ENCODE measurements at regions not wholly inside any gene's neighbourhood (a gene's known extent, or its start where the extent isn't known, plus 50 kb on each side); places are given as distances from the start of the nearest gene placed in this dataset.
"Not testable (repeated sequence)": the region's sequence is repeated elsewhere in the genome, so short reads cannot be mapped to it uniquely, and the experiment has no call there.

- DNase-seq (ENCODE audit: low read depth) = not testable (repeated sequence)
Measured at GRCh38 chr2:87643165-87643564, 104.7 kb upstream of the PLGLB2 start.

DNA sequence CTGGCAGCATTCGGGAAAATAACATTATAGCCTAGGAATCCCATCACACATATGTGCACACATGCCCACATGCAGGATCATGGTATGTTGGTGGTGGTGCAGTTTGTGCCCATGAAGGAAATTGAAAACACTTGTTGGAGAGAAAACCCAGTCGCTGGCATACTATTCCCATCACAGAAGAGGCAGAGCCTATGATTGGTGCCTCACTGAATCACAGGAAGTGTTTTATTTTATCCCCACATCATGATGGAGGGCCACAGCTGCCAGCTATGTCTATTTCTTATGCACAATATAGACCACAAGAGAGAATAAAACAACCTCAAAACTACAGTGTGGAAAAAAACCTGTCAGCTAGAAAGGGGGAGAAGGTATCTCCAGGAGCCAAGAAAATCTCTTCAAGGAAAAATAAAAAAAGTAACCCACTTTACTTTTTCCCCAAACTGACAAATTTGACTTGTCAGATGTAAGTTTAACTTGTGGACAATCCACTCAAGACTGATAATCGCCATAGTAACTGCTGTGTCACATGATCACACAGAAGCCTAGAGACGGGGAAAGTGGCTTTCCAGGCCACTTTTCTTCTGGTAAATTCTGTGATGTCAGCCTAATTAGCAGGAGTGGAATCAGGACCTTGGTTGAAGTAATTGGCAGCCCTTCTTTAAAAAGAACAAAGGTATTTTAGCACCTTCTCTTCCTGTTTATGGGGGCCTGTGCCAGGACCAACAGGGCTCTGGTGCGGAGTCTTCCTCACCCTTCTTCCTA, 100.0 kb upstream of the PLGLB2 start:
- not testable (repeated sequence) for DNase-seq (ENCODE audit: low read depth)

DNA sequence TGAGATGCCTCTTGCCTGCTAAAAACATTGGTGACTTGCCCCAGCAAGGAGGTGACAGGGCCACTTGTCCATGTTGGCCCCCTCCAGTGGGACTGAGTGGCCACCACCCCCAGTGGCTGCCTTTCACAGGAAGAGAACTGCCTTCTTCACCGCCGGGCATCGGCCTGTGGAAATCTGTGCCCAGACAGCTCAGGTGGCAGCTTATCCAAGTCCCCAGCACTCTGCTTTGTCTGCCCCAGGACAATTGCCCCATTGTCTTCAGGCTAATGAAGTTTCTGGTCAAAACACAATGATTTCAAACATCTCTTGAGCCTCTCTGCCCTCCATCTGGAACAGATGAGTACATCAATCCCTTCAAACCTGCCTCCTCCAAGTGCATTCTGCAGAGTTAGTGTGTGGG, 99.1 kb upstream of the PLGLB2 start:
- DNase-seq (ENCODE audit: low read depth) = not testable (repeated sequence)

DNA sequence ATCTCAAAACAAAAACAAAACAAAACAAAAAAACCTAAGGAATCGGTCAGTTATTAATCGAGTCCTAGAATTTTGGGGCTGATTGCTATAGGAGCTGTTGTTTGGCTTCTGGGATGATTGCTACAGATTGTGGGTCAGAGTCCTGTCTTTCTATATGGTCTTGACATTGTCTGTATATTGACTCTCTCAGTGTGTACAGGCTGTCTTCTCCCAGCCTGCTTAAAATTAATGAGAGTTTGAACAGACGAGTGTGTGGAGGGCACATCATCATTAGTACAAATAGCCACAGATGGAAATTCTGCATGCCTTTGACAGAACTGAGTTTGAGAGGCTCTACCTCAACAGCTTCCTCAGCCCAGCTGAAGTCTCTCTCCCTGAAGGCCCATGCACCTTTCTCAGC, 98.0 kb upstream of the PLGLB2 start:
- not testable (repeated sequence) for DNase-seq (ENCODE audit: low read depth)

DNA sequence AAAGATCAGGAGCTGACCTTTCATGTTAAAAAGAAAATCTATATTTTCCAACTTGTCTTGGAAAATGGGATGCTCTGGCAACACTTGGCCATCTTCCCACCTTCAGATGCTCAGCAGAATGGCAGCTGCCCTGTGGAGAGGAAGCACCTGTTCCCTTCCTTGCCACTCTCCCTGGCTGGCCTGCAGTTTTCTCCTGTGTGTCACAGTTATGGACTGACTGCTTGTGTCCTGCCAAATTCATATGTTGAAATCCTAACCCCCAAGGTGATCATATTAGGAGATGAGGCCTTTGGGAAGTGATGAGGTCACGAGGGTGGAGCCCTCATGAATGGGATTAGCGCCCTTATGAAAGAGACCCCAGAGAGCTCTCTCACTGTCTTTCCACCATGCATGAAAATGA, 97.0 kb upstream of the PLGLB2 start:
- DNase-seq (ENCODE audit: low read depth) = not testable (repeated sequence)

- DNase-seq (ENCODE audit: low read depth) = not testable (repeated sequence)
Measured at GRCh38 chr2:87651589-87651988, 96.3 kb upstream of the PLGLB2 start.

GRCh38 chr2:87653373-87653772, 94.5 kb upstream of the PLGLB2 start:
- DNase-seq (ENCODE audit: low read depth) = not testable (repeated sequence)

- not testable (repeated sequence) for DNase-seq (ENCODE audit: low read depth)
Measured at GRCh38 chr2:87654136-87654814, 93.6 kb upstream of the PLGLB2 start.

- DNase-seq (ENCODE audit: low read depth) = not testable (repeated sequence)
Measured at GRCh38 chr2:87657915-87658314, 90.0 kb upstream of the PLGLB2 start.

DNA sequence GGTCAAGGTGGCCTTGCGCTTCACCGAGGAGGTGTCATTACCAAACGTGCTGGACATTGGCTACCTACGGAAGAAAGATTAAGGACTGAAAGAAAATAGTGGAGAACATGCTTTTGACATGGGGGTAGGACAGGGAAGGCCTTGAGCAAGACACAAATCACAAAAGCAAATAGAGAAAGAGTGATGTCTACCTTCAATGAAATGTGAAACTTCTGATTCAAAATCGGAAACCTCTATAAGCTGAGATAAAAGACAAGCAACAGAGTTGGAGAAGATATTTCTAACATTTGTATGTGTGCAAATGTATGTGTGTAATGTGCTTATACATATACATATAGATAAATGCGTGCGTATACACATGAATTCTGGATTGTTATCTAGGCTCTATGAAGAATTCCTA, 89.5 kb upstream of the PLGLB2 start:
- DNase-seq (ENCODE audit: low read depth) = not testable (repeated sequence)

- DNase-seq (ENCODE audit: low read depth) = not testable (repeated sequence)
Measured at GRCh38 chr2:87658976-87659375, 88.9 kb upstream of the PLGLB2 start.

GRCh38 chr2:87660164-87660563, 87.7 kb upstream of the PLGLB2 start:
- not testable (repeated sequence) for DNase-seq (ENCODE audit: low read depth)

DNA sequence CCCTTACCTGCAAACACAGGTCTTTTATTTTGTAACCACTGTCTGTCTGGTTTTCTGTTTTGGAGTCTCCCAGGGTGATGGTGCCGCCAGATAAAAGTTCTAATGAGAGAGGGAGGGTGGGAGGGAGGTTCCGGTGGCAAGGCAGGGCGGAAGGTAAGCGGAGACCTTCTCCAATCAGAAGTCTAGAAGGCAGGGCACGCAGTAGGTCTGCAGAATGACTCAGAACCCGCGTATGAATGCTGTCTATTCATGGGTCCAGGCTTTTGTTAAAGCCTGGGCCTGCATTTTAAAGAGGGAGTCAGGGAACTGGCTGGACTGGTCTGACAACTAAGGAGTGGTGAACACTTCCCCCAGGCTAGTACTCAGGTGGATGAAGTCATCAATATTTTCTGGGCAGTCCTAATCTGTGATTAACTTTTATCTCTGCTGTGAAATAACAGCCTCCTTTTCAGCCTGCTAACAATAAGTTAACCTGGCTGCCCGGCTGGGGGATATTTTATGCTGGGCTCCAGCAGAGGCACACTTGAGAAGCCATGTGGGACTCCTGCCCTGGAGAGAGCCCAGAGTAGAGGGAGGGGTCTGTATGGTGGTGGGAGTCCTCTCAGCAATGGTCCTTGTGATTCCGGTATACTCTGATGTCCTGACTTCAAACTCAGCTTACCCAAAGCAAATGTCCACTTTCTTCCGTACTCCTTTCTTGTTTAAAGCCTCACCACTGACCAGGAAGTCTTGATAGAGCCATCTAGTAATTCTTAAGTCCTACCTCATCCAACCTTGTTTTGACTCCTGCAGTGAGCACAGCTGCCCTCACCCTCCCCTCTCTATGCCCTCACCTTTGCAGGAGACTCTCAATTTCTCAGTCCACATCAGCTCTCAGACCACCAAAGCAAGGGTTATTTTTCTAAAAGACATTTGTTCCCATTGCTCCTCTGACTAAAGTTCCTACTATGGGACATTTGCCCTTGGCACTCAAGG, 85.3 kb upstream of the PLGLB2 start:
- not testable (repeated sequence) for DNase-seq (ENCODE audit: low read depth)

GRCh38 chr2:87663347-87663746, 84.5 kb upstream of the PLGLB2 start:
- not testable (repeated sequence) for DNase-seq (ENCODE audit: low read depth)

DNA sequence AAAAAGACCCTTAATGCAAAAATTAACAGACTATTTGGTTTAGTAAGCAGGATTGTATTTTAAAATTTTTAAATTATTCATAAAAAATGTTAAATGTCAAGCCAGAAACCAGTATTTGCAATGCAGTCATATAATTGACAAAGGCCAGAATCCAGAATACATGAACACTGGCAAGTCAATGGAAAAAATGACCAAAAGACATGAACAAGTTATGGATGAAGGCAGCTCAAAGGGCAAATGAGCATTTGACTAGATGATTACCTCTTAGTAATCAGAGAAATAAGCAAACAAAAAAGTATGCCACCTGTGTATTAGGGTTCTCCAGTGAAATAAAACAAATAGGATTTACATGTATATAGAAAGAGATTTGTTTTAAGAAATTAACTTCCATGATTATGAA, 80.9 kb upstream of the PLGLB2 start:
- not testable (repeated sequence) for DNase-seq (ENCODE audit: low read depth)

DNA sequence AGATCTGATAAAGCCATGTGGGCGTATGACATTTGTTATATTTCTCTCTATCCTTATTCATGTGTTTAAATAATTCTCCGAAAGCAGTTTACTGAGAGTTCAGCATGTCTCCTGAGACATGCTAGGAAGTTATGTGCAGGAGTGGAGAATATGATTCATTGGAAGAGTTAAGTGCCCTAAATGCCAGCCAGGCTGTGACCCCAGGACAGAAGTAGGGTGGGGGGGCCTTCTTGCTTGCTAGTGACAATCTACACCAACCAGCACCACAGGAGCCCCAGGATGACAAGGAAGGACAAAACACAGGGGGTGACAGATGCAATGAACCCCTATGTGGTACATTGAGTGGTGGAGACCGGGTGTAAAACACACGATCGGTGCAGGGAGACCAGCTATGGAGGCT, 79.5 kb upstream of the PLGLB2 start:
- not testable (repeated sequence) for DNase-seq (ENCODE audit: low read depth)

DNA sequence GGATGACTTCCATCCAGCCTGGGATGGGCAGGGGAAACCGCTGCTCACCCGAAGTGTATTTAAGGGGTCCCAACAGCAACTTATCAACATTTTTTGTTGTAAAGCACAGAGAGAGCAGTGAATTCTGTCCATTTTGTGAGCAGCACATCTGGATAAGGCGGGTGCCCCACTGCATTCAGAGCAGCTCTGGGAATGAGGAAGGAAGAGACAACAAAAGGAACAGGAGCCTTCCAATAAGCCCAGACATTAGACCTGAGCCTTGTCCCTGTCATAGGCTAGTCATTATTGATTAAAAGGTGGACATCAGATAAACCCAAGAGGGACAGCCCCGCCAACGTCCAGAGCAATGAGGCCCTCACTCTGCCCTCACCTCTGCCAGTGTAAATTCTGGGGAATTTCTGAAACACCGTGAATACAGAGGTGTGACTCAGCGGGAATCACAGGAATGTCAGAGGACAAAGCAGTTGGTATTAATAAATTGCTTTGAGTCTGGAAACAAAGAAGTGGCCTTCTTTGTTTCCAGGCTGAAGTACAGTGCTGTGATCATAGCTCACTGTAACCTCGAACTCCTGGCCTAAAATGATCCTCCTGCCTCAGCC, 78.2 kb upstream of the PLGLB2 start:
- not testable (repeated sequence) for DNase-seq (ENCODE audit: low read depth)

GRCh38 chr2:87672404-87672803, 75.5 kb upstream of the PLGLB2 start:
- DNase-seq (ENCODE audit: low read depth) = not testable (repeated sequence)

DNA sequence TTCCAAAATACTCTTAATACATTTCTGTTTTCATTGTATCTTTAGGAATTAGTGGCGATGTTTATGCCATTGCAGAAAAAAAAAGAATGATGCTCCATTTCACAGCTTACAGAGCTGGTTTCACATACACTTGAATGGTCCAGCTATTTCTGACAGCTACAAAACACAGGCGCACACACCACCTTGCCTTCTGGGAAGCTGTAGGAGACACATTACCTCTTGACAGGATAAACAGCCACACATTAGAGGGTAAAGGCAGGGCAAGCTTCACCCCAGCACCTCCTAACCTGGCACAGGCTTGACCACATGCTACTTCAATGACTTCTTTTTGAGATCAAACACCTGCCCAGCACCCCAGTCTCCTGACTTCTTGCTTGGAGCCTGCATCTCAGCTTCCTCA, 73.2 kb upstream of the PLGLB2 start:
- DNase-seq (ENCODE audit: low read depth) = not testable (repeated sequence)

DNA sequence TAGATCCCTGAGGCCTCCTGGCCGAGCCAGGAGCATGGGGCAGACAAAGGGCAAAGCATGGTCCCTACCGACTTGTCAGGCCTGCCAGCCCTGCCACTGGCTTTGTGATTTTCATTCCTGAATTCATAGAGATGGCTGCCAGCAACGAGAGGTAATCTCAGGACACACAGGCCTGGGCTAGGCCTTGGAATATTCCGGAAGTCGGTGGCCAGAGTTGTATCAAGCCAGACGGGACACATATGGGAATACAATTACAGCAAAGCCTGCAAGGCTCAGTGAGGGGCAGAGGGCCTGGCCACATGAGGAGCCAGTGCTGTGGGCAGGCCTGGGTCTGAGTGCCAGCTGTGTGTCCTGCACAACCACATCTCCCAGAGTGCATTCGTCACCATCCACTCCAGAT, 72.4 kb upstream of the PLGLB2 start:
- not testable (repeated sequence) for DNase-seq (ENCODE audit: low read depth)

- not testable (repeated sequence) for DNase-seq (ENCODE audit: low read depth)
Measured at GRCh38 chr2:87677421-87677923, 70.4 kb upstream of the PLGLB2 start.

Measured in activated gamma-delta T cell treated with anti-CD3 and anti-CD28 coated beads, Interleukin-2, amount 50 U/mL, for 16 hours (primary cell).